Right ventricle myocardium superior (tissue), 1 donor: ENCODE measurements at regions not wholly inside any gene's neighbourhood (a gene's known extent, or its start where the extent isn't known, plus 50 kb on each side); places are given as distances from the start of the nearest gene placed in this dataset.

ENCODE experiments used
- ATAC-seq: fragments of 200-7000 bp; cut with Tn5 transposase; one replicate; pipeline ENCODE4 v1.9.1; 2020; ENCODE audit warnings: mild to moderate bottlenecking; ENCODE audit not compliant: poor library complexity
- DNase-seq: peaks from one replicate; pipeline ENCODE4 v3.0.0-alpha.2; 2020
- intact Hi-C: fragments of 100-400 bp; cut with DNase I; formaldehyde crosslinking; loops from one replicate; pipeline ENCODE4 v1.11.2; 2022
- donor health status: DM: no; HTN: yes; CAD: no; lungs with severe emphysema.

DNA sequence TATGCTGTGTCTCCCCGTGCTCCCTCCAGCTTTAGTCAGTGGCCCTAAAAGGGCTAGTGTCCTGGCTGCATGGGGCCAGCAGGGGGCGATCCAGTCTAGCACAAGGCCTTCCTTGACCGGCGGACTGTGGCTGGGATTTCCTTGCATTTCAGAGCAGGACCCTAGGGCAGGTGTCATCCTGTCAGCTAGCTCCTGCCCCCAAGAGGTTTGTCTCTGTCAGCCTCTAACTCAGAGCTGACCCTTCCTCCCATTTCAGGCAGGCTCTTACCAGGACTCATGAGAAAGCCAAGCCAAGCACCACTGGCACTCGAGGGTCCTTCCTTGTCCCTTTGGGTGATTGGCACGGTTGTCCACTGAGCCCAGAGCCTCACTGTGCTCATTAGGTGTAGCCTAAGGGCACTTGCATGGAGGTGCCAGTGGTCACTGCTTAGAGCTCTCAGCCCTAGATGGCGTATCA lies 140.3 kb downstream of the RPIA start:
- DNase-seq (peak; percentile 70), ATAC-seq (no peak)
- intact Hi-C loops: no loop called here

GRCh38 chr2:88832311-88832991 lies 141.0 kb downstream of the RPIA start:
- DNase-seq (no peak), ATAC-seq (no peak)
- intact Hi-C loops: no loop called here

GRCh38 chr2:88832992-88833389 lies 141.5 kb downstream of the RPIA start:
- ATAC-seq (no peak), DNase-seq (no peak)
- intact Hi-C loops: no loop called here

- intact Hi-C loops: no loop called here
- ATAC-seq (no peak), DNase-seq (no peak)
These were observed 142.9 kb downstream of the RPIA start for GRCh38 chr2:88834376-88834775.

DNA sequence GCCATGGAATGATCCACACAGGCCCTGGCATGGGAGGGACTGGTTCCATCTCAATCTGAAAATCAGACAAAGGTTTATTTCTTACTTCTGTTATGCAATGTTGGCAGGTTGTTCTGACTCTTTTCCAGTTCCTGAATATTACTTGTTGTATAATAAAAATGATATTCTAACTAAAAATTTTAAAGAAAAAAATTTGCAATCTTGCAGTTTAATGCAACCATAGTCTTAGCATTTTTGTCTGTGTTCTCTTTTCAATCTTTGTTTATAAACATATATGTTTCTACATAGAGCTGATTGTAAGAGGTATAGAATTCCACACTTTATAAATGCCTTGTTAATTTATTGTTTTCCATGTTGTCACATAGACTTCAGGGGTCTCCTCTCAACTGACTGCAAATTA lies 143.4 kb downstream of the RPIA start:
- intact Hi-C loops: no loop called here
- DNase-seq (no peak), ATAC-seq (no peak)

DNA sequence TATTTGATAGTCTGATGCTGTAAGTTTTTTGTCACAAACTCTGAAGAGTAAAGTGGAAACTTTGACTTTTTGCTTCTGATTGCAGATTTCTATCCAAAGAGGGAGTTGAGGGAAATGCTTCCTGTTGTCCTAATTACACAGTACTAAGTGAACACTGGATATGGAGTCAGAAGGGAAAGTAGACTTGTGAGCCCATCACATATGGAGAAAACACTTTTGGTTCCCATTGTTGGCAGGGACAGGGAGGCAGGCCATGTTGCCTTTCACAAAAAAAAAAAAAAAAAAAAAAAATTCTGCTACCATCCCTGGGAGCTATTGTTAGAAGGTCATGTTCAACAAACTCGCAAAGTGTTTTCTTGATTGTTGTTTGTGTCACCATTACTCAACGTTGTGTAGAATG lies 144.3 kb downstream of the RPIA start:
- intact Hi-C loops: no loop called here
- no peak for DNase-seq
- ATAC-seq: no peak

DNA sequence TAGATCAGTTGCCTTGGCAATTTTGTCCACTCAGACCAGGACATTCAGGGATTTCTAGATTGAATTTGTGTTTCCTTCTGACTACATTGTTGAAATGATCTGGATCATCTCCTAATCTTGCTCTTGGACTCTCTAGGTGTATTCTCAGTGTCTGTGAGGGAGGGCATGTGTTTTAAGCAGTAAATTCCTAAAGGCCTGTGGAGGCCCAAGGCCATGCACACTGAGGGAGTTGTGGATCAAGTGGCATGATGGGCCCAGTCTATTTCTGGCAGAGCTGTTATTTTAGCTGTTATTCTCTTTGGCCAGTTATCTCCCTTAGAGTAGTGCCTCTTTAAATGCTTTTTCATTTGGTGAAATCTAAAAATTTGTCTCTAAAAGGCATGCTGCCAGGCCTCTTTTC lies 144.9 kb downstream of the RPIA start:
- no peak for ATAC-seq
- intact Hi-C loops: no loop called here
- no peak for DNase-seq

DNA sequence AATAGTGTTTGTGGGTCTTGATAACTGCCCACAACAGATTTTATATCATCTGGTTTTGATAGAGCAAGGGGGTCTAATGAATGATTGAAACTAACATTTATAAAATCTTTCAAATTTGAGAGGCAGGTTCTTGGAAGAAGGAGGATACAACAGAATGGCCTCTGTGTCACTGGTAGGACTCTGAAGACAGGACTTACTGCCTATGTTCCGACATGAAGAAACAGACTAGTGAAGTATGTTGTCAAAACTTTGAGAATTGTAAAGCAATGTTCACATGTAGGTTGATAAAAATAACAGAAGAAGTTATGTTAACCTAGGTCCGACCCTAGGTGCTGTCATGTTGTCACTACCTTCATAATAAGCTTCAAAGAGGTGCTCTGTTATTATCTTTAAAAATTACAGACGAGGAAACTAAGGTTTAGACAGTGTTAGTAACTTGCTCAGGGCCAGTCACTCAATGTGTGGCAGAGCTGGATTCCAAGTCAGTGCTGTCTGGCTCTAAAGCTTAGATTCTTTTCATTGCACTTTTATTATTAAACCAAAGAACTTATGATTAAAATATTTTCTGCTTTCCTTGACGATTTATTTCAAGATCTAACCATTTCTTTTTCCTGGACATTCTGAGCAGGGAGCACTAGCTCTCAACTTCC lies 146.2 kb downstream of the RPIA start:
- no peak for DNase-seq
- no peak for ATAC-seq
- intact Hi-C loops: no loop called here

GRCh38 chr2:88838165-88838635 lies 146.7 kb downstream of the RPIA start:
- DNase-seq (no peak), ATAC-seq (no peak)
- intact Hi-C loops: no loop called here

GRCh38 chr2:88841224-88841929 lies 149.9 kb downstream of the RPIA start:
- no peak for DNase-seq
- intact Hi-C loops: no loop called here
- no peak for ATAC-seq

DNA sequence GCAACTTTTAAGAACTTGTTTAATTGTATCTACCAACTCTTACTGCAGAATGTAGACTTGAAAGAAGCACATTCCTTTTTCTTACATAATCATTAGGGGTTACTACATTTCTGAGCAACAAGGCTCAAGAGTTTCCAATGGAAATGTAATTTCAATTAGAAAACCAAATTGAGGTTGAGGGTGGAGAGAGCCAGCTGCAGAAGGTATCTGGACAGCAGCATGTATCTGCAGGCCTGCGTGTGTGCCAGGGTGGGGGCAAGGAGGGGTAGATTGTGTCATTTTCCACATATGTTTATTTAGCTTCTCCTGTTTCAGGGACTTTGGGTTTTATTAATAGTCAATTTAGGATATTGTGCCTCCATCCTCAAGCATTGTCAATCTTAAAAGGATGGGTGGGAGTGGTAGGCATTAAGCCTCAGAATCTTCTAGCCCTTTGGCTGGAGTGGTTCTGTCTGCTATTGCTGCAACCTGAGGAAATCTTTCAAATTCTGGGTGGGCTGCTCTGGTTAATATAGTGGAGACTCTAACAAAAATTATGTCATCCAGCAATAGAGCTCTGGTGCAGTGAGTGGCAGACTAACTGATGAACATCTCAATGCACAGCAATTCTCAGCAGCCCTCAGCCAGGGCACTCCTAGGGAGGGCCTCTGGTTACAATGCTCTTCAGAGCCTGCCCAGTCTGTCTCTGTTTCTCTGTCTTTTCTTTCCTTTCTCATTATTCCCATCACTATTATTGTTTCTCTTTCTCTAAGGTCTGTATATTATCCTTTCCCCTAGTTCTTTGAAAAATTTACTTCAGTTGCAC lies 151.4 kb downstream of the RPIA start:
- intact Hi-C loops: no loop called here

GRCh38 chr2:88843651-88844050 lies 152.2 kb downstream of the RPIA start:
- intact Hi-C loops: no loop called here
- ATAC-seq: no peak
- no peak for DNase-seq

More for the DNA sequence above, 151.4 kb downstream of the RPIA start:
- DNase-seq (no peak), ATAC-seq (no peak)

- ATAC-seq: no peak
- no peak for DNase-seq
- intact Hi-C loops: no loop called here
These were observed 153.5 kb downstream of the RPIA start for GRCh38 chr2:88844960-88845359.

DNA sequence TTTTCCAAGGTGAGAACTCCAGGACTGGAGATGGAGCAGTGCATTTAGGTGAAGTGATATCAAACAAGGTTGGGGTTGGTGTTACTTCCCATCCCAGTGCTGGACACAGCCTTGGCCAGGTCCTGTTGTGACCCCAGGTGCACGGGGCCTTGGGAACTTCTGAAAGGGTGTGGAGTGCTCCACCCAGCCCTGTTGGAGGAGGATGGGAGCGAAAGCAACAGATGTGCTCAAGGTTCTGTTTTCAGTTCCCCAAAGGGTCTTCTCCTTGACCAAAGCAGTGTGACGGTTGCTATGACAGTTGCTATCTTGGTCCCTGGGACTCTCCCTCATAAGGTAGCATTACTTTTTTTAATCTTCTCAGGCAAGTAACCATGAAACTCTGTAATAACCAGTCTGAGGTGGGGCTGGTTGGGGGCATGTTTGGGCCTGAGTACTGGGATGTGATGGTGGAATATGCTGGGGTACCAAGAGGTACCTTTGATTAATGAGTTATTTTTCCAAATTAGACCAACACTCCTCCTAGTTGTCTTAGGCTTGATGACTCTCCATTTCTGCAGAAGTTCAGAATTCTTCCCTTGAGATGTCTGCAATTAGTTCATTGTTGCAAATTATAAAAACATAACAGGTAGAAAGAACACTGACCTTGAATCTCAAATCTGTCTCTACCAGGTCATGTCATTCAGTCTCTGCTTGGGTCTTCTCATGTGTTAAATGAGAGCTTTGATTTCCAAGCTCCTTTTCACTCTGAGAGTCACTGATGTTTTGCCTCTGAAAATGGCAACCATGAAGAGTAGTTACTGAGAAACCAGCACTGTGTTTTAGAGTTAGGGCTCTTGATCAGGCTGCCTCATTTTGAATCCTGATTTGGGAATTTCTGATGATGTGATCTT lies 154.5 kb downstream of the RPIA start:
- ATAC-seq (no peak), DNase-seq (no peak)
- intact Hi-C loops: no loop called here

GRCh38 chr2:88852753-88853402 lies 161.4 kb downstream of the RPIA start:
- no peak for ATAC-seq
- DNase-seq: no peak
- intact Hi-C loops: no loop called here

DNA sequence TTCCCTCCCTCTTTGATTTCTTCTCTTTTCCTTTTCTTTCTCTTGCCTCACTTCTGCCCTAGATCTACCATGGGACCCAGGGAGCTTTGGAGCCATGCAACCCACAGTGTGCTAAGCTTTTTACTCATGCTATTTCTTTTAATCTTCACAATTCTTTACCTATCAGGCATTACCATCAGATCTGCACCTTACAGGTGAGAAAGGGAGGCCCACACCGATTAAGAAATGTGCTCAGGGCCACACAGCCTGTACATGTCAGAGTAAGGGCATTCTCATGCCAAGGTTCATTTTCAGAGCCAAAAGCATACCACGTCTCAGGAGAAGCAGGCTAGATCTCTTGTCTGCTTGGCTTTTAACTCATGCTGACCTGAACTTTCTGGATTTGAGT lies 161.9 kb downstream of the RPIA start:
- intact Hi-C loops: no loop called here
- DNase-seq (no peak), ATAC-seq (no peak)

GRCh38 chr2:88854528-88854927 lies 163.1 kb downstream of the RPIA start:
- no peak for ATAC-seq
- intact Hi-C loops: no loop called here

More at GRCh38 chr2:88854528-88854927, 163.1 kb downstream of the RPIA start:
- DNase-seq: no peak
